ENCODE measurements at regions not wholly inside any gene's neighbourhood (a gene's known extent, or its start where the extent isn't known, plus 50 kb on each side); places are given as distances from the start of the nearest gene placed in this dataset.
"Not testable (repeated sequence)": the region's sequence is repeated elsewhere in the genome, so short reads cannot be mapped to it uniquely, and the experiment has no call there.

DNA sequence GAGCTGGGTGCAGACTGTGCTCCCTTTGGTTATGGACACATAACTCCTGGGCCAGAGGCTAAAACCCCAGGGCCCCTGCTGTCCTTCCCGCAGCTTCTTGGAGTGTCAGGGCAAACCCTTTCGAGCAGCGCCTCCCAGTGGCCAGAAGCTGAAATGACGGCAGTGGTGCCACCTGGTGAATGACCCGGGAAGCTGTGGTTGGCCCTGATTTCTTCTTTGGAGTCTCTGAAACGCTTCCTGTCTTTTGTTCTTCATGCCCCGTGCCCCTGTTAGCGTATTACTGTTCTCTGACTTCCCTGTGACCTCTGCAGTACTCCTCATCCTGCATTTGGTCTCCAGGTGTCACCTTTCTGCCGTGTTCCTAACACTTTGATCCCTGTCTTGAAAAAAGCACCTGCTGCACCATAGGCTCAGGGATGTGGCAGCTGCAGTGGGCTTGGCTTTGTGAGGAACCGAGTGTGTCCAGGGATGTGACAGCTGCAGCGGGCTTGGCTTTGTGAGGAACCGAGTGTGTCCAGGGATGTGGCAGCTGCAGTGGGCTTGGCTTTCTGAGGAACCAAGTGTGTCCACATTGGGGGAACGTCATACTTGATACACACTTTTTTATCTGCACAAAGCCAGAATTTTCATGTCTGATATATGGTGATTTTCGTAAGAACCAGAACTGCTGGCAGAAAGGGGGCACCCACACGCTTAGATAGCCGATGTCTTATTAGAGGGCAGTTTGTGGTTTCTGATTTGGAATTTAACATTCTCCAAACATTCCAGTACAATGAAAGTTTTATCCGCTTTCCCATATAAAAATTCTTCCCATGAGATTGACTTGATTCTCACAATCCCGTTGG lies 241.8 kb upstream of the FRG2C start:
- intact Hi-C loops (cut with micrococcal nuclease; ENCODE audit: unreplicated experiment), result loop anchor here (10.0 kb wide), 1 partner anchor 168 kb away; no protein-coding TSS in a partner anchor
- H3K9me3 ChIP-seq (replicated peaks; ENCODE audit: control insufficient read depth, insufficient read depth, low read length); ATAC-seq; FAIRE-seq; H3K9ac ChIP-seq (ENCODE audit: control insufficient read depth, insufficient read depth, low read length); H3K27me3 ChIP-seq (replicated peaks in 1 of 2; ENCODE audit: control insufficient read depth in 2 of 2, insufficient read depth in 2 of 2, low read length in 1 of 2); H3K79me2 ChIP-seq (ENCODE audit: control insufficient read depth, insufficient read depth, low read length); POLR2A ChIA-PET; H3K4me2 ChIP-seq (ENCODE audit: control insufficient read depth, insufficient read depth); DNase-seq (ENCODE audit: low read depth, low spot score); in situ Hi-C loops (cut with MboI); H3K27ac ChIP-seq (ENCODE audit: control insufficient read depth, insufficient read depth); H3K4me1 ChIP-seq (ENCODE audit: control insufficient read depth, insufficient read depth, low read length); H4K20me1 ChIP-seq (ENCODE audit: control insufficient read depth, insufficient read depth); H2AFZ ChIP-seq (ENCODE audit: control insufficient read depth, low read depth, low read length); BruUV-seq (replicated peaks); H3K36me3 ChIP-seq (ENCODE audit: control insufficient read depth in 2 of 2, insufficient read depth in 2 of 2, low read length in 1 of 2); H3K4me3 ChIP-seq: not testable (repeated sequence)
- TF ChIP-seq SMC3 (IDR thresholded peaks at IDR 0.05; ENCODE audit: borderline replicate concordance, low read length) (peak; percentile 33; the same call in 1 of the 2 replicates), RAD21 (IDR thresholded peaks at IDR 0.05; ENCODE audit: insufficient read depth, low read depth, low read length) (peak; percentile 30; the same call in 1 of the 2 replicates)
- TF ChIP-seq, protein P1, sequence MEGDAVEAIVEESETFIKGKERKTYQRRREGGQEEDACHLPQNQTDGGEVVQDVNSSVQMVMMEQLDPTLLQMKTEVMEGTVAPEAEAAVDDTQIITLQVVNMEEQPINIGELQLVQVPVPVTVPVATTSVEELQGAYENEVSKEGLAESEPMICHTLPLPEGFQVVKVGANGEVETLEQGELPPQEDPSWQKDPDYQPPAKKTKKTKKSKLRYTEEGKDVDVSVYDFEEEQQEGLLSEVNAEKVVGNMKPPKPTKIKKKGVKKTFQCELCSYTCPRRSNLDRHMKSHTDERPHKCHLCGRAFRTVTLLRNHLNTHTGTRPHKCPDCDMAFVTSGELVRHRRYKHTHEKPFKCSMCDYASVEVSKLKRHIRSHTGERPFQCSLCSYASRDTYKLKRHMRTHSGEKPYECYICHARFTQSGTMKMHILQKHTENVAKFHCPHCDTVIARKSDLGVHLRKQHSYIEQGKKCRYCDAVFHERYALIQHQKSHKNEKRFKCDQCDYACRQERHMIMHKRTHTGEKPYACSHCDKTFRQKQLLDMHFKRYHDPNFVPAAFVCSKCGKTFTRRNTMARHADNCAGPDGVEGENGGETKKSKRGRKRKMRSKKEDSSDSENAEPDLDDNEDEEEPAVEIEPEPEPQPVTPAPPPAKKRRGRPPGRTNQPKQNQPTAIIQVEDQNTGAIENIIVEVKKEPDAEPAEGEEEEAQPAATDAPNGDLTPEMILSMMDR (IDR thresholded peaks at IDR 0.05 in 2 of 3, conservative IDR thresholded peaks at IDR 0.05 in 1 of 3; ENCODE audit: control insufficient read depth in 2 of 3, extremely low read depth in 1 of 3, insufficient read depth in 1 of 3, low read depth in 3 of 3, low read length in 3 of 3), result peak; percentile 40 to 63 (median 52)
- RAD21 ChIA-PET (ENCODE audit: unreplicated experiment), result interaction anchor here (0.9 to 1.0 kb wide), 2 partner anchors 60 to 231 kb away, joined by 3 read pairs; no protein-coding TSS in a partner anchor
- CTCF ChIA-PET, result interaction anchor here (0.6 to 2.6 kb wide), 8 partner anchors 11 to 1543 kb away, joined by 3 to 12 read pairs (median 3); no protein-coding TSS in a partner anchor
- SMC1A ChIA-PET (ENCODE audit: uncharacterized antibody, unreplicated experiment), result interaction anchor here (1.3 kb wide), 2 partner anchors 60 to 164 kb away, joined by 3 read pairs; no protein-coding TSS in a partner anchor
- WGBS (ENCODE audit: insufficient coverage, insufficient replicate concordance, low lambda C conversion rate, missing lambda C conversion rate), result 56% methylated on average over 18 of the region's 18 CpGs

DNA sequence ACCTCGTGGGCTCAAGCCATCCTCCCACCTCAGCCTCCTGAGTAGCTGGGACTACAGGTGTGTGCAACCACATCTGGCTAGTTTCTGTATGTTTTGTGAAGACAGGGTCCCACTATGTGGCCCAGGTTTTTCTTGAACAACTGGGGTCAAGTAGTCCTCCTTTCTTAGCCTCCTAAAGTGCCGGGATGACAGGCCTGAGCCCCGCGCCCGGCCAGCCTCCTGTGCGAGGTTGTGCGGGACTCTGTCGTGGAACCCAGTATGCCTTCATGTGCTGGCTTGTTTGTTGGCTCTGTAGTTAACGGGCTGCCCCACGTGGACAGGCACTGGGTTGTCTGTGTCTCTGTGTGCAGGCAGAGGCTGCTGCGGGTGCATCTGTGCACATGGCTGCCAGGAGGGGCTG lies 238.7 kb upstream of the FRG2C start:
- H4K20me1 ChIP-seq (ENCODE audit: control insufficient read depth, insufficient read depth); H3K27me3 ChIP-seq (replicated peaks in 1 of 2; ENCODE audit: control insufficient read depth in 2 of 2, insufficient read depth in 2 of 2, low read length in 1 of 2); H3K4me3 ChIP-seq; H3K9me3 ChIP-seq (replicated peaks; ENCODE audit: control insufficient read depth, insufficient read depth, low read length); DNase-seq (ENCODE audit: low read depth, low spot score); H3K36me3 ChIP-seq (ENCODE audit: control insufficient read depth in 2 of 2, insufficient read depth in 2 of 2, low read length in 1 of 2); H3K4me2 ChIP-seq (ENCODE audit: control insufficient read depth, insufficient read depth); H3K27ac ChIP-seq (ENCODE audit: control insufficient read depth, insufficient read depth); H3K4me1 ChIP-seq (ENCODE audit: control insufficient read depth, insufficient read depth, low read length); BruUV-seq (replicated peaks); FAIRE-seq; in situ Hi-C loops (cut with MboI); H3K9ac ChIP-seq (ENCODE audit: control insufficient read depth, insufficient read depth, low read length); ATAC-seq; H3K79me2 ChIP-seq (ENCODE audit: control insufficient read depth, insufficient read depth, low read length); CTCF ChIA-PET; SMC1A ChIA-PET (ENCODE audit: uncharacterized antibody, unreplicated experiment); H2AFZ ChIP-seq (ENCODE audit: control insufficient read depth, low read depth, low read length); RAD21 ChIA-PET (ENCODE audit: unreplicated experiment); POLR2A ChIA-PET: not testable (repeated sequence)
- intact Hi-C loops (cut with micrococcal nuclease; ENCODE audit: unreplicated experiment), result loop anchor here (10.0 kb wide), 1 partner anchor 171 kb away; no protein-coding TSS in a partner anchor
- 90% methylated on average over 11 of the region's 11 CpGs for WGBS (ENCODE audit: insufficient coverage, insufficient replicate concordance, low lambda C conversion rate, missing lambda C conversion rate)

DNA sequence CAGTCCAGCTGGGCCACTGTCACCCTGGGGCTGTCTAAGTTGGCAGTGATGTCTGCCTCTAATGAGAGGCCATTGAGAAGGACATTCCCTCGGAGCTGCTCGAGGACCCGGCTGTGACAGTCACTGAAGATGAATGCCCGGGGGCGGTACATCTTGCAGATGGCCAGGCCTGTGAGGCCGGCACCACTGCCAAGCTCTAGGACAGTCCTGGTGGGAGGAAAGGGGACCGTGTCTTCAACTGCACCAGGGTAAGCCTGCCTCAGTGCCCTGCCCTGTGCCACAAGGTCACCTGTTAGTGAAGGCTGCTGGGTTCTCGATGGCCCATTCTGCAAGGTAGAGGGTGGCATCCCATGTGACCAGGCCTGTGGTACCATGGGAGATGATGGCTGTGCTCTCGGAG lies 236.6 kb upstream of the FRG2C start:
- H3K27ac ChIP-seq (ENCODE audit: control insufficient read depth, insufficient read depth); RAD21 ChIA-PET (ENCODE audit: unreplicated experiment); POLR2A ChIA-PET; CTCF ChIA-PET; H3K9me3 ChIP-seq (replicated peaks; ENCODE audit: control insufficient read depth, insufficient read depth, low read length); H3K27me3 ChIP-seq (replicated peaks in 1 of 2; ENCODE audit: control insufficient read depth in 2 of 2, insufficient read depth in 2 of 2, low read length in 1 of 2); ATAC-seq; H3K4me3 ChIP-seq; FAIRE-seq; in situ Hi-C loops (cut with MboI); H2AFZ ChIP-seq (ENCODE audit: control insufficient read depth, low read depth, low read length); DNase-seq (ENCODE audit: low read depth, low spot score); H3K4me1 ChIP-seq (ENCODE audit: control insufficient read depth, insufficient read depth, low read length); H3K9ac ChIP-seq (ENCODE audit: control insufficient read depth, insufficient read depth, low read length); H3K79me2 ChIP-seq (ENCODE audit: control insufficient read depth, insufficient read depth, low read length); SMC1A ChIA-PET (ENCODE audit: uncharacterized antibody, unreplicated experiment); H3K4me2 ChIP-seq (ENCODE audit: control insufficient read depth, insufficient read depth); H3K36me3 ChIP-seq (ENCODE audit: control insufficient read depth in 2 of 2, insufficient read depth in 2 of 2, low read length in 1 of 2); H4K20me1 ChIP-seq (ENCODE audit: control insufficient read depth, insufficient read depth); BruUV-seq (replicated peaks): not testable (repeated sequence)
- 100% methylated on average over 9 of the region's 9 CpGs for WGBS (ENCODE audit: insufficient coverage, insufficient replicate concordance, low lambda C conversion rate, missing lambda C conversion rate)
- intact Hi-C loops (cut with micrococcal nuclease; ENCODE audit: unreplicated experiment), result loop anchor here (10.0 kb wide), 1 partner anchor 173 kb away; no protein-coding TSS in a partner anchor

All from GM12878 (cell line).